ENCODE measurements at regions not wholly inside any gene's neighbourhood (a gene's known extent, or its start where the extent isn't known, plus 50 kb on each side); places are given as distances from the start of the nearest gene placed in this dataset.

- BruUV-seq (replicated peaks) = no TSS peak
- ChIA-PET CTCF (no interaction called here), POLR2A (ENCODE audit: low non-redundant PET) (no interaction called here)
- H3K9me3 ChIP-seq (ENCODE audit: low read depth, low read length, poor library complexity, severe bottlenecking) = no peaks in the 10 kb centered on the region
- no peak overlapping the region for H3K4me3 ChIP-seq (ENCODE audit: low read depth, low read length, poor library complexity, severe bottlenecking)
- H3K27ac ChIP-seq (ENCODE audit: low read depth, low read length, poor library complexity, severe bottlenecking) = peak overlapping the region; percentile 4
- H3K27me3 ChIP-seq (replicated peaks; ENCODE audit: insufficient read depth, low read depth, low read length, poor library complexity) = no peaks in the 10 kb centered on the region
- peak; percentile 71 for DNase-seq (ENCODE audit: low spot score)
- H3K4me1 ChIP-seq (ENCODE audit: insufficient read depth, low read length, poor library complexity, severe bottlenecking) = peaks cover 69% of the 10 kb centered on the region
- intact Hi-C loops (cut with micrococcal nuclease; ENCODE audit: unreplicated experiment) = no loop called here
- H3K36me3 ChIP-seq (ENCODE audit: insufficient read depth, low read length, poor library complexity, severe bottlenecking) = no peaks in the 10 kb centered on the region
- TF ChIP-seq EZH2 (IDR thresholded peaks at IDR 0.05; ENCODE audit: borderline replicate concordance, low read depth, low read length, poor library complexity, severe bottlenecking) (no peak), CTCF (conservative IDR thresholded peaks at IDR 0.05; ENCODE audit: low read depth, low read length) (no peak)
Measured at GRCh38 chrX:44036336-44036735, 63.1 kb upstream of the NDP start.

GRCh38 chrX:44035571-44035970 is 62.4 kb upstream of the NDP start:
- TF ChIP-seq EZH2 (IDR thresholded peaks at IDR 0.05; ENCODE audit: borderline replicate concordance, low read depth, low read length, poor library complexity, severe bottlenecking) (no peak), CTCF (conservative IDR thresholded peaks at IDR 0.05; ENCODE audit: low read depth, low read length) (no peak)
- POLR2A ChIA-PET (ENCODE audit: low non-redundant PET) = interaction anchor here (0.6 kb wide), 2 partner anchors 226 to 1906 kb away, joined by 3 to 10 read pairs; no protein-coding TSS in a partner anchor
- Histone ChIP-seq H3K4me3 (ENCODE audit: low read depth, low read length, poor library complexity, severe bottlenecking) (no peak overlapping the region), H3K36me3 (ENCODE audit: insufficient read depth, low read length, poor library complexity, severe bottlenecking) (no peaks in the 10 kb centered on the region), H3K27ac (ENCODE audit: low read depth, low read length, poor library complexity, severe bottlenecking) (no peak overlapping the region), H3K4me1 (ENCODE audit: insufficient read depth, low read length, poor library complexity, severe bottlenecking) (peaks cover 69% of the 10 kb centered on the region), H3K9me3 (ENCODE audit: low read depth, low read length, poor library complexity, severe bottlenecking) (no peaks in the 10 kb centered on the region), H3K27me3 (replicated peaks; ENCODE audit: insufficient read depth, low read depth, low read length, poor library complexity) (no peaks in the 10 kb centered on the region)
- BruUV-seq (replicated peaks) = no TSS peak
- DNase-seq (ENCODE audit: low spot score) = peak; percentile 92
- CTCF ChIA-PET = no interaction called here
- intact Hi-C loops (cut with micrococcal nuclease; ENCODE audit: unreplicated experiment) = no loop called here

- ChIA-PET POLR2A (ENCODE audit: low non-redundant PET) (no interaction called here), CTCF (no interaction called here)
- intact Hi-C loops (cut with micrococcal nuclease; ENCODE audit: unreplicated experiment) = no loop called here
- no peak for TF ChIP-seq CTCF (conservative IDR thresholded peaks at IDR 0.05; ENCODE audit: low read depth, low read length)
- TF ChIP-seq EZH2 (IDR thresholded peaks at IDR 0.05; ENCODE audit: borderline replicate concordance, low read depth, low read length, poor library complexity, severe bottlenecking) = no peak
- H3K27me3 ChIP-seq (replicated peaks; ENCODE audit: insufficient read depth, low read depth, low read length, poor library complexity) = no peaks in the 10 kb centered on the region
- BruUV-seq (replicated peaks) = no TSS peak
- no peak for DNase-seq (ENCODE audit: low spot score)
- H3K4me1 ChIP-seq (ENCODE audit: insufficient read depth, low read length, poor library complexity, severe bottlenecking) = peaks cover 44% of the 10 kb centered on the region
- no peaks in the 10 kb centered on the region for H3K9me3 ChIP-seq (ENCODE audit: low read depth, low read length, poor library complexity, severe bottlenecking)
- H3K36me3 ChIP-seq (ENCODE audit: insufficient read depth, low read length, poor library complexity, severe bottlenecking) = no peaks in the 10 kb centered on the region
- H3K27ac ChIP-seq (ENCODE audit: low read depth, low read length, poor library complexity, severe bottlenecking) = no peak overlapping the region
- no peak overlapping the region for H3K4me3 ChIP-seq (ENCODE audit: low read depth, low read length, poor library complexity, severe bottlenecking)
Measured at GRCh38 chrX:44032479-44032878, 59.3 kb upstream of the NDP start.
